ENCODE measurements at regions not wholly inside any gene's neighbourhood (a gene's known extent, or its start where the extent isn't known, plus 50 kb on each side); places are given as distances from the start of the nearest gene placed in this dataset.

DNA sequence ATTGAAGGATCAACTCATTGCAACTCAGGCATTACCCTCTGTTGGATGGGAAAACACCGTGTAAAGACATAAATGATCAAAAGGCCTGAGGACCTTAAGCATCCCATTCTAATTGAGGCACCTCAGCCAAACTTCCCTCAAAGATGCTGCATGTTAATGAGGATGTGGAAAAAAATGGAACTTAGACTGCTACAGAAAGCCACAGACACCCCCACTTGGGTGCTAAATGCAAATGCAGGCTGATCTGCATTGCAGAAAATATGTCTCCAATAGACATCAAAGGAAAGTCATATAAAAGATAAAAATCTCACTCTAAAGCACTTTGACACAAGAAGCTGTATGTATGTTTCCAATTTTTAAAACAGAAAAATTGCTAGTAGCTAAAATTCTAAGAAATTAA, 504.7 kb downstream of the KCNJ3 start:
- no peak for TF ChIP-seq CTCF (IDR thresholded peaks at IDR 0.05; ENCODE audit: low read length, missing control alignments)
- no peak overlapping the region for H3K4me3 ChIP-seq (replicated peaks; ENCODE audit: low read depth, low read length)
- DNase-seq (ENCODE audit: low read depth): no peak

DNA sequence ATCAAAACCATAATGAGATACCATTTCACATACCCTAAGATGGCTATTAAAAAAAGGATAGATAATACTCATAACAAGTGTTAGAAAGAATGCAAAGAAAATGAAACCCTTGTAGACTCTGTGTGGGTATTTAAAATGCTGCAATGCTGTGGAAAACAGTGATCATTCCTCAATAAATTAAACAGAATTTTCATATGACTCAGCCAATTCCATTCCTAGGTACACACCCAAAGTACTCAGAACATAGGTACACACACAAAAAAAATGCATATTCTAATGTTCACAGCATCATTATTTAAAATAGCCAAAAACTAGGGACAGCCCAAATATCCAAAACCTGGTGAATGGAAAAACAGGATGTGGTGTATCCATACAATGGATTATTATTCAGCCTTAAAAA, 502.3 kb downstream of the KCNJ3 start:
- no peak for DNase-seq (ENCODE audit: low read depth)
- no peak for TF ChIP-seq CTCF (IDR thresholded peaks at IDR 0.05; ENCODE audit: low read length, missing control alignments)
- H3K4me3 ChIP-seq (replicated peaks; ENCODE audit: low read depth, low read length): no peak overlapping the region

DNA sequence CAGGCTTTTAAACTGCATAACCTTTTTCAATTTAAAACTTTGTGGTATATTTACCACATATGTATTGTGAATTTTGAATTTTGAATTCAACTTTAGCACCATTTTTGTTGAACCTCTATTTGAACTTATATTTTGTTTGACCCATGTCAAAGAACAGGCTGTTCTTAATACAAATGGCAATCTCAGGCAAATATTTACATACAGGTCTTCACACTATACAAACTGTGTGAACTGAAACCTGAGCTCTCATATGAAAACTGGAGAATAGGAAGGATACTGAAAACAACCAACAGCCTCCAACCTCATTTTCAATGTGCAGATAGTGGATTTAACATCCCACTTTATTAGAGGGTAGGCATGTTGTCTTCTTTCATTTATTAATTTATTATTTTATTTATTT, 491.8 kb downstream of the KCNJ3 start:
- H3K4me3 ChIP-seq (replicated peaks; ENCODE audit: low read depth, low read length): no peak overlapping the region
- DNase-seq (ENCODE audit: low read depth): no peak
- TF ChIP-seq CTCF (IDR thresholded peaks at IDR 0.05; ENCODE audit: low read length, missing control alignments): no peak

DNA sequence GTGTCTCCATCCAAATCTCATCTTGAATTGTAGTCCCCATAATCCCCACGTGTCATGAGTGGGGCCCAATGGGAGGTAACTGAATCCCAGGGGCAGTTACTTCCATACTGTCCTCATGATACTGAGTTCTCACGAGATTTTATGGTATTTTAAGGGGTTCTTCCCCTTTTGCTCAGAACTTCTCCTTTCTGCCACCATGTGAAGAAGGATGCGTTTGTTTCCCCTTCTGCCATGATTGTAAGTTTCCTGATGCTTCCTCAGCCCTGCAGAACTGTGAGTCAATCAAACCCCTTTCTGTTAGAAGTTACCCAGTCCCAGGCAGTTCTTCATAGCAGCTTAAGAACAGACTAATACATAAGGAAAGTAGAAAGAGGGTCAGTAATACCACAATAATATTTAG, 480.4 kb downstream of the KCNJ3 start:
- H3K4me3 ChIP-seq (replicated peaks; ENCODE audit: low read depth, low read length): no peak overlapping the region
- TF ChIP-seq CTCF (IDR thresholded peaks at IDR 0.05; ENCODE audit: low read length, missing control alignments): no peak
- no peak for DNase-seq (ENCODE audit: low read depth)

DNA sequence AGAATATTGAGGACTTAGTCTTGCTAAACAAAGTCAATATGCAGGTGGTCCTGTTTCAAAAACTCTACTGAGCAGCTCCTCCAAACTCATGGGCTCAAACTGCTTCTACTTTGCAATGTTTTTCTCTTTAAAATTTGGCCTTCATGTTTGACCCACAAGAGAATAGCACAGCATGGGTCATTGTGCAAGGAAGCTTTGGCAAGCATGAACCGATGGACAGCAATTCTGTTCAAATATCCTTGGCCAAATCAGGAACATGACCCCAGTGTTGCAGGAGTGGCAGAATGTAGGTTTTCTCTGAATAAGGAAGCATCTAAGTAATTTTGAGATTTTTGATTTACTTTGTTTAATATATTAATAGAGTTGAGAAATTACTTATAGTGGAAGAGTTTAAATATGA, 477.9 kb downstream of the KCNJ3 start:
- H3K4me3 ChIP-seq (replicated peaks; ENCODE audit: low read depth, low read length): no peak overlapping the region

DNA sequence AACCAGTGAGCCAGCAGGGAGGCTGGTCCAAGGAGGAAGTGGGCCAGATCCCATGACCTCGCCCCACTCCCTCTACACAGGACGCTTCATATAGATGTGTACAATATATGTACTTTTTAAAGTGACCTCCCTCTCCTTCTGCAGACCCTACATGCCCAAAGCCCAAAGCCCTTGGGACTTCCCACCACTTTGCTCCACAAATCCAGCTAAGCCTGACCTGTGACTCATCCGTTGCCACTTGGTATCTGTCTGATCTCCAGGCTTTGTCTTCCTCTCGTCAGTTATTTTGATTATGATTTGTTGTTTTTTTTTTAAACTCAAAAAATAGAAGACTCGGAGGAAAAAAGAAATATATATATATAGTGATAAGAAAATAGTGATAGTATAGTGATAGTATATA, 470.8 kb downstream of the KCNJ3 start:
- no peak for TF ChIP-seq CTCF (IDR thresholded peaks at IDR 0.05; ENCODE audit: low read length, missing control alignments)
- DNase-seq (ENCODE audit: low read depth): no peak
- no peak overlapping the region for H3K4me3 ChIP-seq (replicated peaks; ENCODE audit: low read depth, low read length)

More for the DNA sequence above, 477.9 kb downstream of the KCNJ3 start:
- TF ChIP-seq CTCF (IDR thresholded peaks at IDR 0.05; ENCODE audit: low read length, missing control alignments): no peak
- no peak for DNase-seq (ENCODE audit: low read depth)

DNA sequence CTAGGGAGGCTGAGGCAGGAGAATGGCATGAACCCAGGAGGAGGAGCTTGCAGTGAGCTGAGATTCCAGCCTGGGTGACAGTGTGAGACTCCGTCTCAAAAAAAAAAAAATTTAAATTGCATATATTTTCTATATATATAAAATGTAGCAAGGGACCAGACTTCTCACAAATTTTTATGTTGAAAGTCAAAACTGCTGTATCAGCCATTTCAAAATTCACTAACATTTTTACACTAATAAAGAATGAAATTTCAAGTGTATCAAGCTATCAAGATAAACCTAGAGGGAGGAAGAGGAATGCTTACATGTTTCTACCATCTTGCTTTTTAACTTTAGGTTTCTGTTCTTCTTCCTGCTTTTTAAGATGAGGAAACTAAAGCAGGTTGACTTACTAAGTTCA, 464.0 kb downstream of the KCNJ3 start:
- no peak for DNase-seq (ENCODE audit: low read depth)
- no peak for TF ChIP-seq CTCF (IDR thresholded peaks at IDR 0.05; ENCODE audit: low read length, missing control alignments)
- no peak overlapping the region for H3K4me3 ChIP-seq (replicated peaks; ENCODE audit: low read depth, low read length)

Measured in fibroblast of pulmonary artery (primary cell).